IPS-20b (cell line): ENCODE measurements at regions not wholly inside any gene's neighbourhood (a gene's known extent, or its start where the extent isn't known, plus 50 kb on each side); places are given as distances from the start of the nearest gene placed in this dataset.
A peak's percentile ranks its signal among the peaks of the same experiment; 100 is the strongest.

Experiments
- H3K27ac ChIP-seq: one replicate; pipeline ENCODE4 v1.5.1; 2013; ENCODE audit warnings: low read length
- H3K27me3 ChIP-seq: 2 replicates; pipeline ENCODE4 v1.6.1; 2013; ENCODE audit warnings: mild to moderate bottlenecking, low read length, inconsistent platforms; ENCODE audit not compliant: insufficient read depth
- H3K36me3 ChIP-seq: 2 replicates; pipeline ENCODE4 v1.6.1; 2013; ENCODE audit warnings: low read depth, mild to moderate bottlenecking, inconsistent platforms, low read length, moderate library complexity; ENCODE audit not compliant: insufficient read depth
- H3K4me1 ChIP-seq: 2 replicates; pipeline ENCODE4 v1.6.1; 2013; ENCODE audit warnings: mild to moderate bottlenecking, control low read depth, inconsistent platforms, low read length, moderate library complexity; ENCODE audit not compliant: insufficient read depth
- H3K4me3 ChIP-seq: 2 replicates; pipeline ENCODE4 v1.5.1; 2013; ENCODE audit warnings: mild to moderate bottlenecking, low read length, inconsistent platforms
- H3K9ac ChIP-seq: 2 replicates; pipeline ENCODE4 v1.6.1; 2013; ENCODE audit warnings: low read depth, mild to moderate bottlenecking, inconsistent platforms, low read length, moderate library complexity
- H3K9me3 ChIP-seq: 2 replicates; pipeline ENCODE4 v1.6.1; 2013; ENCODE audit warnings: mild to moderate bottlenecking, low read depth, low read length, inconsistent platforms; ENCODE audit not compliant: insufficient read depth

DNA sequence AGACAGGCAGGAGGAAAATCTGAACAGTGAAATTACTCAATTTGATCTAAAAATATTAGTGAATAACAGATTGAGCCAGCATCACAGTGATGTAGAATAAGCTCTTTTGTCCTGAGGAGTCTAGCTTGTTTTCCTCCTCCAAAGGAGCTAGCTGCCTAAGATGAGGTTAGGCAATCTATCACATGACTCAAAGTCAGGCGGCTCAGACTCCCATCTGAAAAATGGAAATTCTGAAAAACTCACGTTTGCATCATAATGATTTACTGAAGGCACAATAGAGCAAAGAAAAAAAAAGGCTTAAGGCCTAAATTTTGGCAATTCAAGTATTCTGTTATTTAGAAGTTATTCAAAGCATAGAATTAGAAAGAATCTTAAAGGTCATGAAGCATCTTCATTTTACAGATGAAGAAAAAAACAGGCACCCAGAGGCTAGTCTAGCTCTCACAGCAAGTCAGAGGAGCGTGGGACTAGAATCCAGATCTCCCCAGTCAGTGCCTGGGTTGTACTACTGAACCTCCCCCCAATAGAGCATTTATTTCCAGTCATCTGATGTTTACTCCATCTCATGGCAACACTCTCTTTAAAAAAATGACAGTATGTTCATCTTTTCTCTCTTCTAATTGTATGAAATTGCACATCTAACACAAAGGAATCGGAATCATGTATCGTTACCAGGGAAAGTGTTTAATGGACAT lies 62.5 kb upstream of the ATF3 start:
- no peak overlapping the region for H3K27ac ChIP-seq
- H3K4me1 ChIP-seq, result peaks cover 26% of the 10 kb centered on the region; the same call in 1 of the 2 replicates
- no peak overlapping the region for H3K9ac ChIP-seq

DNA sequence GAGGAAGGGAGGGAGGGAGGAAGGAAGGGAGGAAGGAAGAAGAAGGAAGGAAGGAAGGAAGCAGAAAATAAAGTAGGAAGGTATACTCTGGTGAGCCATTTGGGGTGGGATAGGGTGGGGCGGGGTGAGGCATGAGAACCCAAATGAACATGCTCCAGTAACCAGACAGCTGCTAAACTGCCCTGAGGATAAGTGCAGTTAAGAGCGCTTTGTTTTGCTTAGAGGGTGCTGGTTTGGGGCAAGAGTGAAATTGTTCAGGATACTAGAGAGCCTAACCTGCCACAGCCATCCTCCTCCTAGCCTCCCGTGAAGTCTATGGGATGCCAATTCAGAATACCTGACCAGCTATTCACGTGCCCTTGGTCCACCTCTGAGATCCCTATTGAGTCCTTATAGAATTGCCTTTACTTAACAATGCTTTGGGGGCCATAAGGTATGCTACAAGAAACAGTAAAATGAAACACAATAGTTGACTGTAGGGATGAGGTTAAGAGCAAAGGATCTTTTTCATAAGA lies 59.0 kb upstream of the ATF3 start:
- no peaks in the 10 kb centered on the region for H3K27me3 ChIP-seq
- no peaks in the 10 kb centered on the region for H3K9me3 ChIP-seq
- no peak overlapping the region for H3K27ac ChIP-seq
- H3K36me3 ChIP-seq, result no peaks in the 10 kb centered on the region
- no peak overlapping the region for H3K9ac ChIP-seq
- peaks cover 34% of the 10 kb centered on the region; the same call in 1 of the 2 replicates for H3K4me1 ChIP-seq
- H3K4me3 ChIP-seq, result peak overlapping the region; percentile 19; the same call in 1 of the 2 replicates

More for the DNA sequence above, 62.5 kb upstream of the ATF3 start:
- H3K36me3 ChIP-seq, result no peaks in the 10 kb centered on the region
- no peaks in the 10 kb centered on the region for H3K27me3 ChIP-seq
- no peak overlapping the region for H3K4me3 ChIP-seq
- H3K9me3 ChIP-seq, result no peaks in the 10 kb centered on the region

DNA sequence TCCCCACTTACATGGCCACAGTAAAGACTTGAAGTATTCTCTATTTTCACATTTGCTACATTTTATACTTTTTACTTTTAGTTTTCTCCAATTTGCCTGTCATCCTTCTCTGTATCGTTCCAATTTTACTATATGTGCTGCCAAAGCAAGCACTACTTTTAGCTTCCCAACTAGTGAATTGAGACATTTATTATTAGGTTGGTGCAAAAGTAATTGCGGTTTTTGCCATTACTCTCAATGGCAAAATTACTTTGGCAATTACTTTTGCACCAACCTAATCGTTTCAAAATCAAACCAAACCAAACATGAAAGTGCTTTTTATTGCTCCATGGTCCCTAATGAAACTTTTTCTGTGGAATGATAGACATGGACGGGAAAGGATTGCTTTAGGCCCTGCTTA lies 56.6 kb upstream of the ATF3 start:
- no peak overlapping the region for H3K9ac ChIP-seq
- no peaks in the 10 kb centered on the region for H3K9me3 ChIP-seq
- peaks cover 21% of the 10 kb centered on the region; the same call in 1 of the 2 replicates for H3K4me1 ChIP-seq
- no peak overlapping the region for H3K27ac ChIP-seq
- no peak overlapping the region for H3K4me3 ChIP-seq
- H3K27me3 ChIP-seq, result peaks cover 7% of the 10 kb centered on the region; the same call in 1 of the 2 replicates
- H3K36me3 ChIP-seq, result no peaks in the 10 kb centered on the region

DNA sequence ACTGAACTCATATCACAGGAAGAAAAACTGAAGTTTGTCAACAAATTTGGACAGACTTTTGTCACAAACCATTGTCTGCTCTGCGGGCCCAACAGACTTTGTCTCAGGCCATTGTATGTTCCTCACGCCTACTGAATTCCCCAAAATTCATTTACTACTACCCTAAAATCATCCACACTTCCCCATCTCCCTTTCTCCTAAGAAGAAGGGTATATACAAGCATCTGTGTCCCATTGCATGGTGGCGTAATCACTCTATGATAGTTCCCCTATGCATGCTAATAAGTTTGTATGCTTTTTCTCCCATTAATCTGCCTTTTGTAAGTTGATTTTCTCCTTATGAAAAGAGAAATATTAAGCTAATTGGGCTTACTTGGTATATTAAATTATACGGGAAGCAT lies 54.9 kb upstream of the ATF3 start:
- H3K27ac ChIP-seq, result no peak overlapping the region
- H3K9me3 ChIP-seq, result no peaks in the 10 kb centered on the region
- peaks cover 20% of the 10 kb centered on the region; the same call in 1 of the 2 replicates for H3K27me3 ChIP-seq
- H3K4me1 ChIP-seq, result peaks cover 18% of the 10 kb centered on the region; the same call in 1 of the 2 replicates
- no peak overlapping the region for H3K9ac ChIP-seq
- H3K4me3 ChIP-seq, result no peak overlapping the region
- no peaks in the 10 kb centered on the region for H3K36me3 ChIP-seq

DNA sequence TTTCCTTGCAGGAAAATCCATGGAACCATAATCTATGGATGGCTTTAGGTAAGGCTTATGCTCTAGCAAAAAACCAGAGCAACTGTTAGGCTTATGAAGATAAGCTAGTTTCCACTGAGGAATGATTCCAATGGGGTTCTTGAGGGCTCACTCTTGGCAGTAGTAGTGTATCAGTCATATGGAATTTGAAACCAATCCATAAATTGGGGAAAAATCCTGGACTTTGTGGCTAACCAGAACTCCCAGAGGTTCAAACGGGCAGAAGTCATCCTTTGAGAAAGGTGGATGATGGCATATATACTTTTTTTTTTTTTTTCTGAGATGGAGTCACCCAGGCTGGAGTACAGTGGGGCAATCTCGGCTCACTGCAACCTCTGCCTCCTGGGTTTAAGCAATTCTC lies 54.2 kb upstream of the ATF3 start:
- Histone ChIP-seq H3K27ac (no peak overlapping the region), H3K36me3 (no peaks in the 10 kb centered on the region), H3K27me3 (peaks cover 20% of the 10 kb centered on the region; the same call in 1 of the 2 replicates), H3K4me1 (peaks cover 21% of the 10 kb centered on the region), H3K9ac (no peak overlapping the region), H3K4me3 (no peak overlapping the region), H3K9me3 (no peaks in the 10 kb centered on the region)

DNA sequence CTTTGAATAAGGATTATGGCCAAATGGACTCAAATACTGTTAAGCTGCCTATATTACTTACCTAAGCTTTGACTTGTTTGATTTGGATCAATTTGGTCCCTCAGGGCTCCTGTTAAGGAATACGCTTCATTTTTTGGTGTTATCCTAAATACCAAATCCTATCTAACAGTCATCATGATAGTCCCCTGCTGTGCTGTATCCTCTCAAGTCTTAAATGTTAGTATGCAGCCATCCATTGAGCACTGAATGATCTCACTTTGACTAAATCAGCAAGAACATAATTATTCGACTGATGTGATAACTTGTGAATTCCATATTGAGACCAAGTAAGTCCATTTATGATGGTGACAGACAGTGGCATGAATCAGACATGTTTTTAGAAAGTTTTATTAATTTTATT lies 53.1 kb upstream of the ATF3 start:
- Histone ChIP-seq H3K9ac (no peak overlapping the region), H3K4me3 (no peak overlapping the region), H3K27ac (no peak overlapping the region), H3K9me3 (no peaks in the 10 kb centered on the region), H3K27me3 (peaks cover 20% of the 10 kb centered on the region; the same call in 1 of the 2 replicates), H3K36me3 (no peaks in the 10 kb centered on the region), H3K4me1 (peaks cover 15% of the 10 kb centered on the region)

DNA sequence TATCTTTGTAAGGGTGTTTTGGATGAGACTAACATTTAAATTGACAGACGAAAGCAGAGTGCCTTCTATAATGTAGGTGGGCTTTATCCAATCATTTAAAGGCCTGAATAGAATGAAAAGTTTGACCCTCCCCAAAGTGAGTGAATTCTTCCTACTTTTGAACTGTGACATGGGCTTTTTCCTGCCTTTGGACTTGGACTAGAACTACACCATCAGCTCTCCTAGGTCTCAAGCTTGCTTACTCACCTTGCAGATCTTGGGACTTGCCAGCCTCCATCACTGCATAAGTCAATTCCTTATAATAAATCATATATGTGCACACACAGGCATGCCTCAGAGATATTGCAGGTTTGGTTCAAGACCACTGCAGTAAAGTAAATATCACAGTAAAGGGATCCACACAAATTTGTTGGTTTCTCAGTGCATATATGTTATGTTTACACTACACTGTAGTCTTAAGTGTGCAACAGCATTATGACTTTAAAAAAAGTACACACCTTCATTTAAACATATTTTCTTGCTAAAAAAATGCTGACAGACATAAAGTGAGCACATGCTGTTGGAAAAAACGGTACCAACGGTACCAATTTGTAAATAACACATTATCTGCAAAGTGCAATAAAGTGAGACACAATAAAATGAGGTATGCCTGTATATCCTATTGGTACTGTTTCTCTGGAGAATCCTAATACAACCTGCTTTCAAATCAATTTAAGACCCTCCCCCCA lies 51.6 kb upstream of the ATF3 start:
- peaks cover 10% of the 10 kb centered on the region for H3K4me1 ChIP-seq
- H3K27me3 ChIP-seq, result peaks cover 20% of the 10 kb centered on the region; the same call in 1 of the 2 replicates
- 0 out of 2 replicates have a peak overlapping the region, but pooled peaks have one; percentile 69 for H3K4me3 ChIP-seq
- no peak overlapping the region for H3K27ac ChIP-seq
- no peaks in the 10 kb centered on the region for H3K9me3 ChIP-seq
- no peak overlapping the region for H3K9ac ChIP-seq
- no peaks in the 10 kb centered on the region for H3K36me3 ChIP-seq

DNA sequence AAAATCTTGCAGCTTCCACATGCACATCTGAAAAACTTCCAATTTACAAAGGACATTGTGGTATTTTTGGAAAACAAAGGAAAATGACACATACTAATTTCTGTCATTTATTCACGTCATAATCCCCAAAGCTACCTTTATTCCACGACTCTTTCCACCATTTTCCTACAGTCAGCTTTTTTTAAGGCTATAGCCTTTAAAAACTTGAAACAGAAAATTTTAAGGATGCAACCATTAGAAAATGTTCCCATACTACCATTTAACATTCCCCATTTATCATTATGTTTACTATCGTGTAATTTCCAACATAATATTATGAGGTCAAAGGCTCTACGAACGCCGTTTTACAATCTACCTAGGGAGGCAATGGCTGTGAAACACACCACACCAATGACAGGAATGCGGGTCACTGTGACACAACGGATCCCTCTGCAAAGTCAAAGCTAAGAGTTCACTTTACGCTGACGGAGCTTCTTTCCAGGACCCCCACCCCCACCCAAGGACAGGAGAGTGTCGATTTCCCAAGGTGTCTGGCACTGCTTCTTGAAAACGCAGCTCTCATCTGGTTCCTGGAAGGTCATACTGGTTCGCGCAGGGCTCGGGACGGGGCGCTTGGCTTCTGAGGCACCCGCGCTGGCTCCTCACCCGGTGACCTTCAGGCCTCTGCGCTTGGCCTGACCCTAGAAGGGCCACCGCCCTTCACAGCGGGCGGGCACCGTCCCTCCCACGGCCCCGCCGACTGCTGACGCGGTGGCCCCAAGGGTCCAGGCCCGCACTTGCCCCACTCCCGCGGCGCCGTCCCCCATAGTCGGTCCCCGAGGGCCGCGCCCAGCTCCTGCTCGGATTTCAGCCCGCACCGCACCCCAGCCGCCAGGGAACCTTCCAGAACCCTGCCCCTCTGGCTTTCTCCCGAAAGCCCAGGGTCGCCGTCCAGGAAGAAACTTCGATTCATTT lies 50.5 kb upstream of the ATF3 start:
- Histone ChIP-seq H3K36me3 (no peaks in the 10 kb centered on the region), H3K4me1 (peaks cover 9% of the 10 kb centered on the region; the same call in 1 of the 2 replicates), H3K27ac (no peak overlapping the region), H3K27me3 (peaks cover 20% of the 10 kb centered on the region; the same call in 1 of the 2 replicates), H3K9ac (peak overlapping the region; percentile 78; the same call in 1 of the 2 replicates), H3K4me3 (peak overlapping the region; percentile 69), H3K9me3 (no peaks in the 10 kb centered on the region)

DNA sequence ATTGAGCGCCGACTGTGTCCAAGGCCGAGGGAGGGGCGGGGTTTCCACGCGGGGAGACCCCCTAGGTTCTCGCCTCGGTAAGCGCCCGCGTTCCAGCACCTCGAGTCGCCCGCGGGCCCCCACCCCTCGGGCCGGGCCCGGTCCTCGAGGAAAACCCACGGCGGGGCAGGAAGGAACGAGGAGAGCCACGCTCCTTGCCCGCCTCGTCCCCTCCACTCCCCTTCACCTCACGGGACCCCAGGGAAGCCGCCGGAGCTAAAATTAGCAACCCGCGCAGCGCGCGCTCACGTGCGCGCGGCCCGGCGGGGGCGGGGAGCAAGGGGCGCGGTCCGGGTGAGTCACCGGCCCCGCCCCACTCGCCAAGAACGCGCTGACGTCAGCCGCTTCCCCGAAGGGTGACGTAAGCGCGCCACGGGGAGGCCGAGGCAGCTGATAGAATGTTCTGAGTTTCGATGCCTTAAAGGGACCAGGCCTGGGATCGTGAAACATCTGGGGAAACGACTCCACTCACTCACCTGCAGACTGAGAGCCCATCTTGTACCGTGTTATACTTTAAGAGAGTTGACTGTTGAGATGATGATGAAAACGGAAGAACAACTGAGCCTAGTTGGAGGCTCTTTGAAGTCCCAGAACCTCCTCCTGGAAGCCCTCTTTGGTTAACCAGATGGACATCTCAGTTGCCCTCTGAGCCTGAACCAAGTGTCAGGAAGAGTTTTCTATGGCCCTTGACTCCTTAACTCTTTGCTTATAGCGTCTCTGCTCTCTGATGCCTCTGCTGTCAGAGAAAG lies 49.7 kb upstream of the ATF3 start:
- H3K36me3 ChIP-seq, result no peaks in the 10 kb centered on the region
- peaks cover 9% of the 10 kb centered on the region; the same call in 1 of the 2 replicates for H3K4me1 ChIP-seq
- H3K27ac ChIP-seq, result no peak overlapping the region
- H3K9me3 ChIP-seq, result no peaks in the 10 kb centered on the region
- peaks cover 20% of the 10 kb centered on the region; the same call in 1 of the 2 replicates for H3K27me3 ChIP-seq
- H3K4me3 ChIP-seq, result peak overlapping the region; percentile 69
- H3K9ac ChIP-seq, result peak overlapping the region; percentile 78; the same call in 1 of the 2 replicates
